ENCODE measurements at regions not wholly inside any gene's neighbourhood (a gene's known extent, or its start where the extent isn't known, plus 50 kb on each side); places are given as distances from the start of the nearest gene placed in this dataset.

DNA sequence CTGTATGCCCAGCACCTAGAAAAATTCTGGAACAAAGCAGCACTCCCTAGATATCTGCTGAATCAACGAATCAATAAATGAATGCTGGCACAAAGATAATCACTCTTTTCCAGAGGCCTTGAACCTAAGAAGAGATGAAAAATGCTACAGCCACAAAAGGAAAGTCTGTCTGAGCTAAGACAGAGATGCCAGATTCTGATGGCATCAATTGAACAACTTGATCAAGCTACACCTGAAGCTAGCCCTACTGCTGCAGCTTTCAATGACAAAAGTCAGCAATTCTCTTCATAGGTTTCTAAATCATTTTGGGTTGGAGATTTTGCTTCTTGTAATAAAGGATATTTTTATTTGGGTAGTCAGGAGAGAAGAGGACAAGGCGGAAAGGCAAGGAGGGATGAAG is 305.0 kb upstream of the SULF2 start:
- TF ChIP-seq TAF1 (IDR thresholded peaks at IDR 0.05; ENCODE audit: borderline replicate concordance, low read depth, low read length), result no peak
- no peak for TF ChIP-seq POLR2AphosphoS5 (IDR thresholded peaks at IDR 0.05; ENCODE audit: low read depth, low read length)
- TF ChIP-seq POLR2A (IDR thresholded peaks at IDR 0.05; ENCODE audit: low read depth, low read length), result no peak
- FAIRE-seq (no peak), DNase-seq (ENCODE audit: insufficient read length) (no peak)

DNA sequence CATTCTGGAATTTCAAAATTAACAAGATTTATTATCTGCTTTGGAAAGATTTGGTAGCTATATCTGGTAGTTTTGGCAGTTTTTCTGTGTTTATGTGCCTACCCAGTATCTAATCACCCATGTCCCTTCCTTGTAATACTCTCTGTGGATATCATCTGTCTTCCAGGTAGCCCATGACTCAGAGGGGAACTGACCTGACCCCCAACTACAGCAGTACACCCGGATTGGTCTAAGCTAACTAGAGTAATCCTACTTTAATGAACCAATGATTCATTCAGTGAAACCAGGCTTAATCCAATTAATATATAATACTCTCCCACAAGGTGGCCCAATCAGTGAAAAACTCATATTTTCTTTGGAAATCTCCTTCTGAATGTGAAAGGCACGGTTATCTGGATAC is 295.3 kb upstream of the SULF2 start:
- no peak for FAIRE-seq
- TF ChIP-seq TAF1 (IDR thresholded peaks at IDR 0.05; ENCODE audit: borderline replicate concordance, low read depth, low read length), result no peak
- TF ChIP-seq POLR2A (IDR thresholded peaks at IDR 0.05; ENCODE audit: low read depth, low read length), result no peak
- TF ChIP-seq POLR2AphosphoS5 (IDR thresholded peaks at IDR 0.05; ENCODE audit: low read depth, low read length), result no peak
- DNase-seq (ENCODE audit: insufficient read length), result no peak

DNA sequence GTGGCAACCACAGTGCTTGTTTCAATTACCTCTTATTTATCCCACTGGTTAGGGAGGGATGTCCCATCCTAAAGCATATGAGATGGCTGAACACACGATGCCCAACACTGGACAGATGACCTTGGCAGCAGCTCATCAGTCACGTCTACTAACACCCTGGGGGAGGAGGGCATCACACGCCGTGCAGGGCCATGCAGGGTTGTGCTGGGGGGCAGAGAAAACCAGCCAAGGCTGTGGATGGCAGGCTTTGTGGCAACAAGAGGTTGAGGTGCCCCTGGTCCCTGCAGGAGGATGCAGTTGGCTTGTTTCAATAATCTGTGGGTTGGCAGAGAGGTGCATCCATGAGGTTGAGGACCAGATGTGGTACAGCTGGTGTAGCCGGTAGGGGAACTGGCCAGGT is 293.7 kb upstream of the SULF2 start:
- DNase-seq (ENCODE audit: insufficient read length) (no peak), FAIRE-seq (no peak)
- TF ChIP-seq POLR2A (IDR thresholded peaks at IDR 0.05; ENCODE audit: low read depth, low read length), result no peak
- no peak for TF ChIP-seq POLR2AphosphoS5 (IDR thresholded peaks at IDR 0.05; ENCODE audit: low read depth, low read length)
- TF ChIP-seq TAF1 (IDR thresholded peaks at IDR 0.05; ENCODE audit: borderline replicate concordance, low read depth, low read length), result no peak

DNA sequence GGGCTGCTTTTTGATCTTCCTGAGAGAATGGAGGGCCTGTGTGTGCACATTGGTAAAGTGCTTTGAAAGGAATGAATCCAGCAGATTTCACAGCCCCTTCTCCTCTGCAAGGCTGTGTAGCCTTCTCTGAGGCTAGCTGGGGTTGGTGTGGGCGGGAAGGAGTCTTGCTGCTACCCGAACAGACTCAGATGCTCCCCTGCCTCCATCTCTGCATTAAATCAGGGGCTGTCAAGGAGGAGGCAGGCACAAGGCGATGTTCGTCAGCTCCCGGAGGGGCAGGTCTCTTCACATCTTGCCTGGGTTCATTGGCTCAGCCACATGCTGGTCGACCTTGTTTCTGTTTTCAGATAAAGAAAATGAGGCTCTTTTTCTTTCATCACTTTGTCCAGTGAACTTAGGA is 291.5 kb upstream of the SULF2 start:
- DNase-seq (ENCODE audit: insufficient read length) (no peak), FAIRE-seq (no peak)
- TF ChIP-seq POLR2AphosphoS5 (IDR thresholded peaks at IDR 0.05; ENCODE audit: low read depth, low read length), result no peak
- TF ChIP-seq TAF1 (IDR thresholded peaks at IDR 0.05; ENCODE audit: borderline replicate concordance, low read depth, low read length), result no peak
- TF ChIP-seq POLR2A (IDR thresholded peaks at IDR 0.05; ENCODE audit: low read depth, low read length), result no peak

DNA sequence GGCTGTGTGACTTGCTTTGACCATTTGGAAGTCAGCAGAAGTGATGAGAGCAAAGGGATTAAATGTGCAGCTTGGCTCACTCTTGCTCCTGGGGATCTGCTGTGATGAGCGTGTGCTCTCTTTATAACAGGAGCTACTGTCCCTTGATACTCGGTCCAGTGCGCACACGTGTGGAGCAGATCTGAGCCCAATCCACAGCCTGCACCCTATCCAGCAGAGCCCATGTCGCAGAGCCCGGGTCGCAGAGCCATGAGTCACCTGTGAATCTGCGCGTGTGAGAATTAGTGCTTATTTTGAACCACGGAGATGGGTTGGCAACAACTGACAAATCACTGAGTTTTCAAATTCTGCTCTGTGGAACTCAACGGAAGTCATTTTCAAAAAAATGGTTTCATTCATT is 291.0 kb upstream of the SULF2 start:
- TF ChIP-seq POLR2AphosphoS5 (IDR thresholded peaks at IDR 0.05; ENCODE audit: low read depth, low read length), result no peak
- FAIRE-seq (no peak), DNase-seq (ENCODE audit: insufficient read length) (no peak)

DNA sequence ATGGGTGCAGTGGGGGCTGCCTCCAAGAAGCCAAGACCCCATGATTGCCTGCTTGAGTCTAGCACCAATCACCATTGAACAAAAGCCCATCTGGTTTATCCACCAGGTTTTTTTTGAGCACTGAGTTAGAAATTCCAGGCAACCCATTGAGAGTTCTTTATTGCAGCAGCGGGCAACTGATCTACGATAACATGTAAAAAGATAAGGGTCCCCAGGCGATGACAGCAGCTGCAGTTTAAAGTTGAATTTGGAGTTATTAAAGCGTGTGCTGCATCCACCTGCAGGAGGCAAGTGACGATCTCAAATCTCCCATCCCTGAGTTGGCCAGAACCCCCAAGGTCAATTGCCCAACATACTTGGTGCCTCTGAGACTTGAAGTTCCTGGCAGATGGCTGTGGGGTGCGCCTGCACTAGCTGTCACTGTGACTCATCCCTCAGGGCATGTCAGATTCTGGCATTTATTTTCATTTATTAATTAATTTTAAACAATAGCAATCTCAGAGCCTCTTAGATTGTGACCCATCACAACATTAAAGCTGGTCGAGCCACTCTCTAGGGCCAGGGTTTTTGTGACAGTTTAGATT is 290.4 kb upstream of the SULF2 start:
- no peak for TF ChIP-seq POLR2A (IDR thresholded peaks at IDR 0.05; ENCODE audit: low read depth, low read length)
- TF ChIP-seq TAF1 (IDR thresholded peaks at IDR 0.05; ENCODE audit: borderline replicate concordance, low read depth, low read length), result no peak
- TF ChIP-seq POLR2AphosphoS5 (IDR thresholded peaks at IDR 0.05; ENCODE audit: low read depth, low read length), result no peak
- FAIRE-seq (no peak), DNase-seq (ENCODE audit: insufficient read length) (no peak)

DNA sequence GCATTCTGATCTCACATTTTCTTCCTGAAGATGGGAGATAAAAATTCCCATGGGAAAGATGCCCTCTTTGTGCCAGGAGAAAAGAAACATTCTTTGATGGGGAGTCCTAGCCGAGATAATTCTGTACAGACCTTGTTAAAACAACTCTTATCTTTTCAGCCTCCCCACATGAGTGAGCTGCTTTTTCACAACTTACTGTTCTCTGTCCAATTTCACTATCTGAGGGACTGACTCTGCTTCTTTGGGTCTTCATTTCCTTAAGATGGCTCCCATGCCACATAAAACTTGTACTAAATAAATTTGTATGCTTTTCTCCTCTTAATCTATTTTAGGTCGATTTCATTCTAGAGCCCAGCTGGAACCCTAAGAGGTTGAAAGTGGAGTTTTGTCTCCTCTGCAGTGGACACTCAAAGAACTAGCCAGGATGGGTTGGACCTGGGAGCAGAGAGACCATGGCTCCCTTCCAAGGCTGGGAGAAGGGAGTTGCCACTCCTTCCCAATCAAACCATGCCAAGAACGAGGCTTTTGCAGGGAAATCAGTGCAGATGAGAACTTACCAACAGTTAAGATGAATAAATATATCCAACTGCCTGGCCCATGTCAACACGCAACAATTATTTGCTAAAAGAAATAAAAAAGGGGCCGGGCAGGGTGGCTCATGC is 285.8 kb upstream of the SULF2 start:
- DNase-seq (ENCODE audit: insufficient read length) (no peak), FAIRE-seq (no peak)
- TF ChIP-seq POLR2AphosphoS5 (IDR thresholded peaks at IDR 0.05; ENCODE audit: low read depth, low read length) (no peak), POLR2A (IDR thresholded peaks at IDR 0.05; ENCODE audit: low read depth, low read length) (no peak), TAF1 (IDR thresholded peaks at IDR 0.05; ENCODE audit: borderline replicate concordance, low read depth, low read length) (no peak)

DNA sequence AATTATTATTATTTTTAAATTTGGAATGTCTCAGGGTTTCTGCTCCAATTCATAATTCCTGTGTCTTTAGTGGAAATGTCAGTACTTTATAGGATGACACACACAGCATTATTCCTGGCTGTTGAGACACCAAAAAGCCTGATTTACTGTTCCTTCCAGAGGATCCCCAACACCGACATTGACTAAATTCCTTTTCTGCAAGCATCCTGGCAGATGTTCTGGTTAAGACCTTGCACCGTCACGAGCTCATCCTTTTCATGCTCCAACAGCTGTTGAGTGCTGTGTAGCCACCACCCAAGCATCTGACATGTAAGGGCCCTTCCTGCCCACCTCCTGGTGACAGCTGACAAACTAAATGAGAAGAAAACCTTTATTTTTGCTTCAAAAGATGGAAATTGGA is 284.3 kb upstream of the SULF2 start:
- TF ChIP-seq TAF1 (IDR thresholded peaks at IDR 0.05; ENCODE audit: borderline replicate concordance, low read depth, low read length), result no peak
- TF ChIP-seq POLR2AphosphoS5 (IDR thresholded peaks at IDR 0.05; ENCODE audit: low read depth, low read length), result no peak
- TF ChIP-seq POLR2A (IDR thresholded peaks at IDR 0.05; ENCODE audit: low read depth, low read length), result no peak
- DNase-seq (ENCODE audit: insufficient read length) (no peak), FAIRE-seq (no peak)

DNA sequence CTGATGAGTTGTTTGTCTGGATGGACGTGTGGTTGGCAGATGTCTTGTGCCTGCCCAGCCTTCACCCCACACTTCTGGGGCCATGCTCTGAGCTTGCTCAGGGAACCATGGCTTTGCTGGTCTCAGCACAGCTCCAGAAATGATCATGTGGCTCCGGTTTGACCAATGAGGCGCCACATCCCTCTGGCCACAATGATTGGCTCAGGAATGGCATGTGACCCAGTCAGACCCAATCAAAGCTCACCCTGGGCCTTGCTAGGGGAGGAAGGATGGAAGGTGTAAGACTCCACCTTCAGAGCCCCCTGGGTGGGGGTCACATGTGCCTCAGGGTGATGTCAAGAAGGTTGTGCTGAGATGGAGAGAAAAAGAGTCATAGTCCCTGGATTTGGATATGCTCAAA is 281.6 kb upstream of the SULF2 start:
- FAIRE-seq (no peak), DNase-seq (ENCODE audit: insufficient read length) (no peak)
- TF ChIP-seq POLR2AphosphoS5 (IDR thresholded peaks at IDR 0.05; ENCODE audit: low read depth, low read length) (no peak), TAF1 (IDR thresholded peaks at IDR 0.05; ENCODE audit: borderline replicate concordance, low read depth, low read length) (no peak), POLR2A (IDR thresholded peaks at IDR 0.05; ENCODE audit: low read depth, low read length) (no peak)

DNA sequence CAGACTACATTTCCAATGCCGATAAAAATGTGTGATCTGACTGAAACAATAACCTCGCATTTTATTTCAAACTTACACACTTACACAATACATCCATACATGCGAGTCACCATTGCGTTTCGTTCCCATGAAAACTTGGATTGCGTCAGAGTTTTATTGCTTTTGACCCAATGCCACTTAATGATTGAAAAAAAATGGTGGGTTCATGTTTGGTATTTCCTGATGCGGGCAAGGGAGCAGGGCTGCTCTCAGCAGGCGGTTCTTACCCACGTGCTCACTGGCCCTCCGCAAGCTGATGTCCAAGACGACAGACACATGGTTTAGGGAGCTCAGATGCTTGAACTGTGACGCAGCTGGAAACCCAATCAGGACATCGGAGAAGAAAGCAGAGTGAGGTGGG is 281.0 kb upstream of the SULF2 start:
- FAIRE-seq, result no peak
- DNase-seq (ENCODE audit: insufficient read length), result no peak
- TF ChIP-seq POLR2AphosphoS5 (IDR thresholded peaks at IDR 0.05; ENCODE audit: low read depth, low read length) (no peak), TAF1 (IDR thresholded peaks at IDR 0.05; ENCODE audit: borderline replicate concordance, low read depth, low read length) (no peak), POLR2A (IDR thresholded peaks at IDR 0.05; ENCODE audit: low read depth, low read length) (no peak)

DNA sequence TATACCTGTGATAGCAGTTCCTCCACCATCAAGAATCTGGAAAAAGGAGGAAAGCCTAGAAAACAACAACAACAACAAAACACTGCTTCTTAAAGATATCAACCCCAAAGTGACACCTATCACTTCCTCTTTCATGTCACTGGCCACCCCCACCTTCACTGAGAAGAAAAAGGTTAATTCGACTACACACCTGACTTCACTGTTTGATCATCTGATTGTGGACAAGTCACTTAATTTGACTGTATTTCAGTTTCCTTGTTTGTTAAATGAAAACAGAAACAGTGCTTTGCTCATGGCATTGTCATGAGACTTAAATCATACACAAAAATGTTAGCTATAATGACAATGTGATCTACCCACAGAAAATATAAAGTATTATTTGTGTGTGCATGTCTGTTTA is 280.6 kb upstream of the SULF2 start:
- FAIRE-seq (no peak), DNase-seq (ENCODE audit: insufficient read length) (no peak)
- no peak for TF ChIP-seq POLR2A (IDR thresholded peaks at IDR 0.05; ENCODE audit: low read depth, low read length)
- TF ChIP-seq POLR2AphosphoS5 (IDR thresholded peaks at IDR 0.05; ENCODE audit: low read depth, low read length), result no peak
- TF ChIP-seq TAF1 (IDR thresholded peaks at IDR 0.05; ENCODE audit: borderline replicate concordance, low read depth, low read length), result no peak

DNA sequence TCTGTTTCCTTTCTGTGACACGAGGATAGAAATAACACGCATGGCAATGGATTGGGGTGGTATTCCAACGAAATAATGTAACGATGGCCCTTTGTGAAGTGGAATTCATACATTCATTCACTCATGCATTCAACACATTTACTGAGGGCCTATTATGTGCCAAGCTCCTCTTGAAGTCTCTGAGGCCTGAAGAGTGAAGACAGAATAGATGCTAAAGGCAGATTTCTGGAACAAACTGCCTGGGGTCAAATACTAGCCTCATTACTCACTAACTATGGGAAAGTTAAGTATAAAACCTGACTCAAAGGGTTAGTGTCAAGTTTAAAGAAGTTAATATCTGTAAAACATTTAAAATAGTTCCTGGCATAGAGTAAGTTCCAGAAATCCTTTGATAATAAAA is 279.6 kb upstream of the SULF2 start:
- no peak for TF ChIP-seq POLR2AphosphoS5 (IDR thresholded peaks at IDR 0.05; ENCODE audit: low read depth, low read length)
- no peak for TF ChIP-seq TAF1 (IDR thresholded peaks at IDR 0.05; ENCODE audit: borderline replicate concordance, low read depth, low read length)
- TF ChIP-seq POLR2A (IDR thresholded peaks at IDR 0.05; ENCODE audit: low read depth, low read length), result no peak
- no peak for FAIRE-seq

More for the DNA sequence above, 279.6 kb upstream of the SULF2 start:
- DNase-seq (ENCODE audit: insufficient read length), result no peak
